SK-N-SH (cell line): ENCODE measurements at regions not wholly inside any gene's neighbourhood (a gene's known extent, or its start where the extent isn't known, plus 50 kb on each side); places are given as distances from the start of the nearest gene placed in this dataset.

Experiments
- CTCF ChIA-PET: fragments of 300-600, 350-600 bp; formaldehyde crosslinking; extraction: SDS; loops from one replicate; lab custom pipeline; 2021; lab: Yijun Ruan, JAX
- POLR2A ChIA-PET: fragments of 350-600 bp; sonication (Branson Sonifier 250); formaldehyde crosslinking; extraction: SDS; loops from one replicate; lab custom pipeline; 2020; ENCODE audit warnings: antibody characterized with exemption, inconsistent platforms; lab: Yijun Ruan, JAX
- DNase-seq: peaks from one replicate; pipeline ENCODE4 v3.0.0; 2012
- H2AFZ ChIP-seq: fragments of 200-600 bp; sonication (generic); 2 replicates; pipeline ENCODE4 v1.8.1; 2016; ENCODE audit warnings: antibody characterized with exemption, mild to moderate bottlenecking, low read depth
- H3F3A ChIP-seq: fragments of 200-600 bp; sonication (generic); replicated peaks from 2 replicates; pipeline ENCODE3; 2016; ENCODE audit warnings: antibody characterized with exemption, mild to moderate bottlenecking; ENCODE audit not compliant: insufficient read depth
- H3K27ac ChIP-seq, 2 experiments: fragments of 200-500 bp in 1 of 2; fragments of 200-600 bp in 1 of 2; sonication (Bioruptor generic) in 1 of 2; sonication (generic), shearing (Covaris generic) in 1 of 2; 2 replicates each; pipeline versions ENCODE4 v1.5.1 to v1.6.1; 2014 to 2016; ENCODE audit warnings: low read depth in 2 of 2, inconsistent platforms in 1 of 2, low read length in 1 of 2, mild to moderate bottlenecking in 1 of 2, mixed read lengths in 1 of 2
- H3K27me3 ChIP-seq: fragments of 200-600 bp; sonication (generic), shearing (Covaris generic); 2 replicates; pipeline ENCODE4 v1.6.1; 2016; ENCODE audit warnings: mixed run types; ENCODE audit not compliant: insufficient read depth
- H3K36me3 ChIP-seq, 2 experiments: fragments of 200-500 bp in 1 of 2; fragments of 200-600 bp in 1 of 2; sonication (Bioruptor generic) in 1 of 2; sonication (generic) in 1 of 2; replicated peaks in 1 of 2; 2 replicates each; pipeline versions ENCODE3 to v1.5.1; 2014 to 2016; ENCODE audit warnings: low read length in 1 of 2, mild to moderate bottlenecking in 1 of 2; ENCODE audit not compliant: insufficient read depth in 2 of 2, control insufficient read depth in 1 of 2
- H3K4me1 ChIP-seq, 2 experiments: fragments of 200-500 bp in 1 of 2; fragments of 200-600 bp in 1 of 2; sonication (Bioruptor generic) in 1 of 2; sonication (generic), shearing (Covaris generic) in 1 of 2; 2 replicates each; pipeline versions ENCODE4 v1.5.1 to v1.6.1; 2014 to 2016; ENCODE audit warnings: low read depth in 1 of 2, low read length in 1 of 2, mixed run types in 1 of 2; ENCODE audit not compliant: insufficient read depth in 2 of 2, control insufficient read depth in 1 of 2
- H3K4me2 ChIP-seq: fragments of 200-600 bp; sonication (generic), shearing (Covaris generic); 2 replicates; pipeline ENCODE4 v1.6.1; 2017; ENCODE audit warnings: mixed run types
- H3K4me3 ChIP-seq, 2 experiments: fragments of 200-500 bp in 1 of 2; fragments of 200-600 bp in 1 of 2; sonication (Bioruptor generic) in 1 of 2; sonication (generic), shearing (Covaris generic) in 1 of 2; 2 replicates each; pipeline versions ENCODE4 v1.5.1 to v1.8.1; 2014 to 2016; ENCODE audit warnings: low read depth in 2 of 2, inconsistent platforms in 1 of 2, low read length in 1 of 2, mild to moderate bottlenecking in 1 of 2, mixed read lengths in 1 of 2, moderate library complexity in 1 of 2
- H3K79me2 ChIP-seq: fragments of 200-600 bp; sonication (generic); 2 replicates; pipeline ENCODE4 v1.8.1; 2017; ENCODE audit warnings: mild to moderate bottlenecking; ENCODE audit not compliant: insufficient read depth
- H3K9ac ChIP-seq: fragments of 200-600 bp; sonication (generic); 2 replicates; pipeline ENCODE4 v1.6.1; 2017; ENCODE audit warnings: mixed run types
- H3K9me2 ChIP-seq: fragments of 200-600 bp; sonication (generic); 2 replicates; pipeline ENCODE4 v1.6.1; 2017; ENCODE audit warnings: mixed run types
- H3K9me3 ChIP-seq: fragments of 200-600 bp; sonication (generic); 2 replicates; pipeline ENCODE4 v1.6.1; 2017; ENCODE audit warnings: mixed run types, mild to moderate bottlenecking, moderate library complexity
- H4K20me1 ChIP-seq: fragments of 200-600 bp; sonication (generic); 2 replicates; pipeline ENCODE4 v1.6.1; 2017; ENCODE audit warnings: mild to moderate bottlenecking, mixed run types; ENCODE audit not compliant: insufficient read depth
- CTCF ChIP-seq: fragments of 200-600 bp; sonication (generic); IDR thresholded peaks from 2 replicates; pipeline ENCODE4 v1.6.1; 2017; ENCODE audit warnings: antibody characterized with exemption, mild to moderate bottlenecking, moderate library complexity
- JUND ChIP-seq: IDR thresholded peaks from 2 replicates; pipeline ENCODE4 v1.4.0; 2012
- MEF2A ChIP-seq: IDR thresholded peaks from 2 replicates; pipeline ENCODE4 v1.4.0; 2012; ENCODE audit warnings: low read depth, borderline replicate concordance
- NFIC ChIP-seq: IDR thresholded peaks from 2 replicates; pipeline ENCODE4 v1.4.0; 2012; ENCODE audit warnings: borderline replicate concordance
- POLR2AphosphoS5 ChIP-seq: IDR thresholded peaks from 2 replicates; pipeline ENCODE4 v1.6.1; 2012; ENCODE audit warnings: low read depth, low read length
- RAD21 ChIP-seq: IDR thresholded peaks from 2 replicates; pipeline ENCODE4 v1.6.1; 2012; ENCODE audit warnings: mild to moderate bottlenecking, low read length
- RCOR1 ChIP-seq: fragments of 150-350 bp; IDR thresholded peaks from 2 replicates; pipeline ENCODE4 v1.6.1; 2017; ENCODE audit warnings: antibody characterized with exemption, low read length
- REST ChIP-seq: IDR thresholded peaks from 2 replicates; pipeline ENCODE4 v1.6.1; 2012; ENCODE audit warnings: mild to moderate bottlenecking, low read depth, low read length, moderate library complexity
- RFX5 ChIP-seq: IDR thresholded peaks from 2 replicates; pipeline ENCODE4 v1.6.1; 2012; ENCODE audit warnings: mild to moderate bottlenecking, improper control_type of control experiment, low read length
- SIN3A ChIP-seq: IDR thresholded peaks from 2 replicates; pipeline ENCODE4 v1.6.1; 2012; ENCODE audit warnings: low read depth, mild to moderate bottlenecking, low read length, moderate library complexity, borderline replicate concordance
- TEAD4 ChIP-seq: IDR thresholded peaks from 2 replicates; pipeline ENCODE4 v1.4.0; 2012; ENCODE audit warnings: mild to moderate bottlenecking, borderline replicate concordance; ENCODE audit not compliant: insufficient read depth
- USF2 ChIP-seq: fragments of 150-350 bp; IDR thresholded peaks from 2 replicates; pipeline ENCODE4 v1.6.1; 2017; ENCODE audit warnings: antibody characterized with exemption, low read length, low read depth, borderline replicate concordance
- WGBS: methylation state at CpG from one replicate; pipeline ENCODE4 v1.1.6; 2017; ENCODE audit warnings: low lambda C conversion rate; 5-methylcytosine and 5-hydroxymethylcytosine counted together
- TF ChIP-seq, protein P1 (sequence below): IDR thresholded peaks from 2 replicates; pipeline ENCODE4; 2012

GRCh38 chr21:16751695-16752474 lies 761.0 kb upstream of the CXADR start:
- Histone ChIP-seq H3F3A (no peaks in the 10 kb centered on the region), H3K36me3 (no peaks in the 10 kb centered on the region), H3K79me2 (no peaks in the 10 kb centered on the region), H3K9me2 (no peaks in the 10 kb centered on the region), H4K20me1 (no peaks in the 10 kb centered on the region), H3K27ac (no peak overlapping the region), H3K27me3 (no peaks in the 10 kb centered on the region), H3K4me1 (no peaks in the 10 kb centered on the region; a peak in 1 of 4 replicates), H3K9me3 (no peaks in the 10 kb centered on the region), H3K4me3 (no peak overlapping the region), H3K4me2 (no peak overlapping the region), H2AFZ (no peak overlapping the region), H3K9ac (no peak overlapping the region)
- CTCF ChIA-PET, result interaction anchor here (0.6 kb wide), 1 partner anchor 91 kb away, joined by 3 read pairs; no protein-coding TSS in a partner anchor
- WGBS, result 48% methylated on average over 2 of the region's 2 CpGs
- DNase-seq, result no peak
- TF ChIP-seq, protein P1, sequence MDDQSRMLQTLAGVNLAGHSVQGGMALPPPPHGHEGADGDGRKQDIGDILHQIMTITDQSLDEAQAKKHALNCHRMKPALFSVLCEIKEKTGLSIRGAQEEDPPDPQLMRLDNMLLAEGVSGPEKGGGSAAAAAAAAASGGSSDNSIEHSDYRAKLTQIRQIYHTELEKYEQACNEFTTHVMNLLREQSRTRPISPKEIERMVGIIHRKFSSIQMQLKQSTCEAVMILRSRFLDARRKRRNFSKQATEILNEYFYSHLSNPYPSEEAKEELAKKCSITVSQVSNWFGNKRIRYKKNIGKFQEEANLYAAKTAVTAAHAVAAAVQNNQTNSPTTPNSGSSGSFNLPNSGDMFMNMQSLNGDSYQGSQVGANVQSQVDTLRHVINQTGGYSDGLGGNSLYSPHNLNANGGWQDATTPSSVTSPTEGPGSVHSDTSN, result no peak
- no peak for TF ChIP-seq USF2
- no peak for TF ChIP-seq RCOR1
- no peak for TF ChIP-seq SIN3A
- no peak for TF ChIP-seq MEF2A
- no peak for TF ChIP-seq TEAD4
- TF ChIP-seq CTCF, result no peak
- no peak for TF ChIP-seq NFIC
- TF ChIP-seq POLR2AphosphoS5, result no peak
- no peak for TF ChIP-seq RFX5
- TF ChIP-seq RAD21, result no peak
- no peak for TF ChIP-seq REST
- TF ChIP-seq JUND, result no peak
- POLR2A ChIA-PET, result no interaction called here
